ENCODE measurements at regions not wholly inside any gene's neighbourhood (a gene's known extent, or its start where the extent isn't known, plus 50 kb on each side); places are given as distances from the start of the nearest gene placed in this dataset.
A peak's percentile ranks its signal among the peaks of the same experiment; 100 is the strongest.
"Not testable (repeated sequence)": the region's sequence is repeated elsewhere in the genome, so short reads cannot be mapped to it uniquely, and the experiment has no call there.

GRCh38 chr3:176296066-176296597 lies 901.1 kb downstream of the TBL1XR1 start:
- no peak for DNase-seq

DNA sequence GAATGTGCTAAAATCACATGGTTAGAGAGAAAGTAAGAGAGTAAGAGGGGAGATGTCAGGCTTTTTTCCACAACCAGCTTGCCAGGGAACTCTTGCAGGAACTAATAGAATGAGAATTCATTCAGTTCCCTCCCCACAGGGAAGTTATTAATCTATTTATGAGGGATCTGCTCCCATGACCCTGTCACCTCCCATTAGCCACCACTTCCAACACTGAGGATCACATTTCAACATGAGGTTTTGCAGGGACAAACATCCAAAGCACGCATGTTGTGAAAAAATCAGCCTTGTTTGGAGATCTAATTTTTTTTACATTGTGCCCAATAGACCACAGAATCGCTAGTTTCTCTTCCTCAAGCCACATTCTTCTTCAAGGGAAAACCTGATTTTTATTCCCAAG lies 904.0 kb downstream of the TBL1XR1 start:
- no peak for DNase-seq

GRCh38 chr3:176286476-176287085 lies 910.7 kb downstream of the TBL1XR1 start:
- DNase-seq, result no peak

DNA sequence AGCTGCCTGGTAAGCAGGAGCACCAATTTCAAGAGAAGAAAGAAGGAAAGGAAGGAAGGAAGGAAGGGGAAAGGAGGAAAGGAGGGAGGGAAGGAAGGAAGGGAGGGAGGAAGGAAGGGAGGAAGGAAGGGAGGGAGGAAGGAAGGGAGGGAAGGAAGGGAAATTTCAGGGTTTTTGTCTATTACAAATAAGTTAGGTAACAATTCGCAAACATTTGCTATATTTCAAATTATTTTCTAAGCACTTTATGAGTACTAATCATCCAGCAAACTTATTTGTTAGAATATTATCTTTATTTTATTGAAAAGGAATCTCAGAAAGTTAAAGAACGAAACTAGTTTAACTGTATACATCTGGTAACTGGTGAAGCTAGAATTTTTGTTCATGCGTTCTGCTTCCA lies 921.7 kb downstream of the TBL1XR1 start:
- no peak for DNase-seq

- DNase-seq, result no peak
Measured at GRCh38 chr3:176275113-176275512, 922.2 kb downstream of the TBL1XR1 start.

GRCh38 chr3:176274161-176274560 lies 923.1 kb downstream of the TBL1XR1 start:
- DNase-seq, result no peak

DNA sequence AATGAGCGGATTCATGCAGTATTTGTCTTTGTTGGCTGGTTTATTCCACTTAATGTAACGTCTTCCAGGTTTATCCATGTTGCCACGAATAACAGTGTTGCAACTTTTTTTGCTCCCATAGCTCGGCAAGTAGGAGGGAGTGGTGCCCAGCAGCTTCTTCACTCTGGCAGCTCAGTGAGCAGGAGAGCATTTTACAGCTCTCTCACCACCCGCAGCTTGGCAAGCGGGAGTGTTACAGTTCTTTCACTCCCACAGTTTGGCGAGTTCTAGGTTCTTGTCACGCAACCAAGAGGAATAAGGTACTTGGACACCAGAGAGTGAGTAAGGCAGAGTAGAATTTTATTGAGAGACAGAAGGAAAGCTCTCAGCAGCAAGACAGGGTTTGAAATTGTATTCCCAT lies 935.2 kb downstream of the TBL1XR1 start:
- DNase-seq, result no peak

DNA sequence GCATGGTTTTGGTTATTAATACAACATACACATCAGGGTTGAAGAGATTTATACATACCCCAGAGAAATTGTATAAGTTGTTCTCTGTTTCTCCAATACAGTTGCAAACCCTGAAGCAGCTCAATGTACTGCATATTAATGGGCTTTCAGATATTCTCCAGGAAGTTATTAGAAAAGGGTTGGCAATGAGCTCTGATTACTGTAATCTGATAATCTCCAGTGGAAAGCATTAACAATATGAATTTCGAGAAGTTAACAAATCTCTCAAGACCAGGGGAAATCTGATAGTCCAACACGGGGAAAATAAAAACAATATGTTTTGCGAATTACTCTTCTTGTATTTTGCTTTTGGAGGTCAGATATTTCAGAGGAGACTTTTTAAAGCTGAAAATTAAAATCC lies 950.1 kb downstream of the TBL1XR1 start:
- DNase-seq, result no peak

- no peak for DNase-seq
Measured at GRCh38 chr3:176219970-176220369, 977.3 kb downstream of the TBL1XR1 start.

GRCh38 chr3:176214758-176215157 lies 982.5 kb downstream of the TBL1XR1 start:
- no peak for DNase-seq

DNA sequence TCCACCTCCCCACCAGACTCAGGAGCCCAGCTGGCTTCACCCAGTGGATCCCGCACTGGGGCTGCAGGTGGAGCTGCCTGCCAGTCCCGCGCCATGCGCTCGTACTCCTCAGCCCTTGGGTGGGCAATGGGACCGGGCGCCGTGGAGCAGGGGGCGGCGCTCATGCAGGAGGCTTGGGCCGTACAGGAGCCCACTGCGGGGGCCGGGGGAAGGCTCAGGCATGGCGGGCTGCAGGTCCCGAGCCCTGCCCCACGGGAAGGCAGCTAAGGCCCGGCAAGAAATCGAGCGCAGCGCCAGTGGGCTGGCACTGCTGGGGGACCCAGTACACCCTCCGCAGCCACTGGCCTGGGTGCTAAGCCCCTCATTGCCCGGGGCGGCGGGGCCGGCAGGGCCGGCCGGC lies 984.0 kb downstream of the TBL1XR1 start:
- DNase-seq, result not testable (repeated sequence)

- no peak for DNase-seq
Measured at GRCh38 chr3:176208915-176209314, 988.4 kb downstream of the TBL1XR1 start.

DNA sequence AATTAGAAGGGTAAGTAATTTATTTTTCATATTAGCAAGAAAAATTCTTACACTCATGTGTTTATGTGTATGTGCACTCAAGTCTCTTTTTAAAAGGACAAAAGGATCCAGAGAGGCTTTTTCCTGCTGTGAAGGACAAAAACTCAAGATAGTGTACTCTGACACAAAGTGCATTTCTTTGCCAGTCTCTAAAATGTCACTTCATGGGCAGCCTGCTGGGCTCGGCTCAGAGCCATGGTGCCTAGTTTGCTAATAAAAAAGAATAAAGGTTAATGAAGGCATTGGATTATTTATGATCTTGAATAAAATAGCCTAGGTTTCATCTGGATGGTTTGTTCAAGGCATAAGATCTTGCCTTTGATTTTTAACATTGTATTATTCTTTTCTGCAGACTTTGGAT lies 989.0 kb downstream of the TBL1XR1 start:
- no peak for DNase-seq

- DNase-seq, result no peak
Measured at GRCh38 chr3:176206809-176207208, 990.5 kb downstream of the TBL1XR1 start.

DNA sequence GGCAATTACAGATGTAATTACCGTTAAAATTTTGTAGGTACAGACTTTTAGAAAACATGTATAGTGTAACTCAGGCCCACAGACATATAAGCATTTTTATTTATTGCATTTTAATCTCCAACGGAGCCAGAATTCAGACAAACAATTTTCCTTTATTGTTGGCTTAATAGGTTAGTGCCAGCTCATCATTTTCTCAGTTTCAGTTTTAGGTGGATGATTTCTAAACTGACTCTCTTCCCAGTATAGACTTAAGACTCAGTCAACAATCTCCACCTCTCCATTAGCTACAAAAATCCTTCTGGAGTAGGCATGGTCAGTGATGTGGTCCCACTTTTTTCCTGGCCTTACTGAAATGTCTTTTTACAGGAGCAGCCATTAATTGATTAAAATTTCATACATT lies 994.6 kb downstream of the TBL1XR1 start:
- DNase-seq, result no peak

- DNase-seq, result no peak
Measured at GRCh38 chr3:176193032-176193730, 1004.1 kb downstream of the TBL1XR1 start.

GRCh38 chr3:176190755-176191154 lies 1006.5 kb downstream of the TBL1XR1 start:
- DNase-seq, result peak; percentile 82

GRCh38 chr3:176183181-176183580 lies 1014.1 kb downstream of the TBL1XR1 start:
- DNase-seq, result no peak

GRCh38 chr3:176174060-176174459 lies 1023.2 kb downstream of the TBL1XR1 start:
- DNase-seq, result no peak

GRCh38 chr3:176172492-176172891 lies 1024.8 kb downstream of the TBL1XR1 start:
- no peak for DNase-seq

DNA sequence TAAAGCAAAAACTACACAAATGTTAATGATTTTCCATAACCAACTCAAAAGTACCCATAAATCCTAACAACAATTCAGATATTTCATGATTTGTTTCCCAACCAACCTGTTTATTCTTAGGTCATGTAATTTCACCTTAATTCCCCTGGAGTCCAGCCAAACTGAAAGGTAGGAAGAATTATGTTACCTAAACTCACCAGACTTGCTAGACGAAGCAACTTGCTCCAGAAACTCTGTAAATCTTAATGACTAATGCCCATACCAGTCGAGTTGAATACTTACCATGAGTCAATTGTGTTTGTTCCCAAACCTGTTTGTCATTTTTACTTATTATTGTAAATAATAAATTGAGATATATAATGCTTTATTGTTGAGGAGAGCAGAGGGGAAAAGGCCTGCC lies 1030.0 kb downstream of the TBL1XR1 start:
- DNase-seq, result no peak

DNA sequence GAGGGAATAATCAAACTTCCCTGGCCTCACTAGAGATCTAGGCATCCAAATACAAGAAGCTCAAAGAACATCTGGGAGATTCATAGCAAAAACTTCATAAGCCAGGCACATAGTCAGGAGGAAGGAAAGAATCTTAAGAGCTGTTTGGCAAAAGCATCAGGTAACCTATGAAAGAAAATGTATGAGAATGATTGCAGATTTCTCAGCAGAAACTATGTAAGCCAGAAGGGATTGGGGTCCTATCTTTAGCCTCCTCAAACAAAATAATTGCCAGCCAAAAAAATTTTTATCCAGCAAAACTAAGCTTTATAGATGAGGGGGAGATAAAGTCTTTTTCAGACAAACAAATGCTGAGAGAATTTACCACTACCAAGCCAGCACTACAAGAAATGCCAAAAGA lies 1036.3 kb downstream of the TBL1XR1 start:
- DNase-seq, result no peak

GRCh38 chr3:176159796-176160195 lies 1037.5 kb downstream of the TBL1XR1 start:
- DNase-seq, result no peak

- no peak for DNase-seq
Measured at GRCh38 chr3:176155012-176155411, 1042.3 kb downstream of the TBL1XR1 start.

- DNase-seq, result no peak
Measured at GRCh38 chr3:176149567-176149966, 1047.7 kb downstream of the TBL1XR1 start.
